ENCODE measurements at regions not wholly inside any gene's neighbourhood (a gene's known extent, or its start where the extent isn't known, plus 50 kb on each side); places are given as distances from the start of the nearest gene placed in this dataset.
A peak's percentile ranks its signal among the peaks of the same experiment; 100 is the strongest.

DNA sequence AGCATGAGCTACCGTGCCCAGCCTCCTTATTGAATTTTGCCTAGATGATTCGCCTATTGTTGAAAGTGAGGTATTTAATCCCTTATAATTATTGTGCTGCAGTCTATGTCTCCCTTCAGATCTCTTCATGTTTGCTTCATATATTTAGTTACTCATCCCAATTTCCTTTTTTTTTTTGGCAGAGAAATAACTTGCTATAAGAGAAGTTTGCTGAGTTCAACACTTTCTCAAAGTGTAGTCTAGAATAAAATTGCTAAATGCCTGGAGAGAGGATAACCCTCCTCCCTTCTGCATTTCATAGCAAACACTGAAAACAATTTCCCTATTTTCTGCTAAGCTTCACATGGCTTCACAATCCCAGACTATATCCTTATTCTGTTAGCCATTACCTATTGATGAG, 136.6 kb upstream of the CD180 start:
- H3K9me3 Mint-ChIP-seq: peaks cover 0 to 12% (median 3%) of the 10 kb centered on the region in 5 donors
- no peaks in the 10 kb centered on the region for H3K4me1 Mint-ChIP-seq
- H3K27me3 Mint-ChIP-seq: peaks cover 3 to 8% of the 10 kb centered on the region in 2 donors
- DNase-seq: no peak
- H3K36me3 Mint-ChIP-seq: peaks cover 0 to 8% (median 3%) of the 10 kb centered on the region in 3 donors
- H3K4me3 Mint-ChIP-seq: no peak overlapping the region
- ChIA-PET CTCF (no interaction called here), POLR2A (no interaction called here)
- Histone ChIP-seq H3K4me1 (ENCODE audit: insufficient read depth, low read length) (no peaks in the 10 kb centered on the region), H3K27me3 (ENCODE audit: insufficient read depth, low read length, poor library complexity, severe bottlenecking) (no peaks in the 10 kb centered on the region), H3K36me3 (ENCODE audit: insufficient read depth, low read length) (no peaks in the 10 kb centered on the region), H3K27ac (ENCODE audit: low read depth, low read length) (no peak overlapping the region), H3K9me3 (ENCODE audit: low read length) (no peaks in the 10 kb centered on the region), H3K4me3 (ENCODE audit: low read length) (no peak overlapping the region)
- no peak overlapping the region for H3K27ac Mint-ChIP-seq

DNA sequence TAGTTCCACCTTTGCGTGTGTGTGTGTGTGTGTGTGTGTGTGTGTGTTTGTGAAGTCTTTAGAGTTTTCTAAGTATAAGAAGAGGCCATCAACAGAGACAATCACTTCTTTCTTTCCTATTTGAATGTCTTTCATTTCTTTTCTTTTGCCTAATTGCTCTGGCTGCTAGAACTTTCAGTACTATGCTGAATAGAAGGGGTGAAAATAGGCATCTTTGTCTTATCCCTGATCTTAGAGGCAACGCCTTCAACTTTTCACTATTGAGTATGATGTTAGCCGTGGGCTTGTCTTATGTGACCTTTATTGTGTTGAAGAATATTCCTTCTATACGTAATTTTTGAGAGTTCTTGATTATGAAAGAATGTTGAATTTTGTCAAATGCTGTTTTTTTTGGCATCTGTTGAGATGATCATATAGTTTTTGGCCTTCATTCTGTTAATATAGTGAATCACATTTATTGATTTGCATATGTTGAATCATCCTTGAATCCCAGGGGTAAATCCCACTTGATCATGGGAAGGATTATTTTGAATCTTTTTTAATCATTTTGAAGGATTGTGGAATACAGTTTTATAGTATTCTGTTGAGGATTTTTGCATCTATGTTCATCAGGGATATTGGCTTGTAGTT, 134.8 kb upstream of the CD180 start:
- Histone ChIP-seq H3K27ac (ENCODE audit: low read depth, low read length) (no peak overlapping the region), H3K4me3 (ENCODE audit: low read length) (no peak overlapping the region), H3K27me3 (ENCODE audit: insufficient read depth, low read length, poor library complexity, severe bottlenecking) (no peaks in the 10 kb centered on the region), H3K36me3 (ENCODE audit: insufficient read depth, low read length) (no peaks in the 10 kb centered on the region), H3K4me1 (ENCODE audit: insufficient read depth, low read length) (no peaks in the 10 kb centered on the region), H3K9me3 (ENCODE audit: low read length) (no peaks in the 10 kb centered on the region)
- ChIA-PET CTCF (no interaction called here), POLR2A (no interaction called here)
- Mint-ChIP-seq H3K9me3 (peaks cover 0 to 12% (median 3%) of the 10 kb centered on the region in 5 donors), H3K4me1 (no peaks in the 10 kb centered on the region), H3K36me3 (peaks cover 0 to 8% (median 3%) of the 10 kb centered on the region in 3 donors), H3K27me3 (peaks cover 0 to 8% of the 10 kb centered on the region in 2 donors), H3K4me3 (no peak overlapping the region), H3K27ac (no peak overlapping the region)
- no peak for DNase-seq

DNA sequence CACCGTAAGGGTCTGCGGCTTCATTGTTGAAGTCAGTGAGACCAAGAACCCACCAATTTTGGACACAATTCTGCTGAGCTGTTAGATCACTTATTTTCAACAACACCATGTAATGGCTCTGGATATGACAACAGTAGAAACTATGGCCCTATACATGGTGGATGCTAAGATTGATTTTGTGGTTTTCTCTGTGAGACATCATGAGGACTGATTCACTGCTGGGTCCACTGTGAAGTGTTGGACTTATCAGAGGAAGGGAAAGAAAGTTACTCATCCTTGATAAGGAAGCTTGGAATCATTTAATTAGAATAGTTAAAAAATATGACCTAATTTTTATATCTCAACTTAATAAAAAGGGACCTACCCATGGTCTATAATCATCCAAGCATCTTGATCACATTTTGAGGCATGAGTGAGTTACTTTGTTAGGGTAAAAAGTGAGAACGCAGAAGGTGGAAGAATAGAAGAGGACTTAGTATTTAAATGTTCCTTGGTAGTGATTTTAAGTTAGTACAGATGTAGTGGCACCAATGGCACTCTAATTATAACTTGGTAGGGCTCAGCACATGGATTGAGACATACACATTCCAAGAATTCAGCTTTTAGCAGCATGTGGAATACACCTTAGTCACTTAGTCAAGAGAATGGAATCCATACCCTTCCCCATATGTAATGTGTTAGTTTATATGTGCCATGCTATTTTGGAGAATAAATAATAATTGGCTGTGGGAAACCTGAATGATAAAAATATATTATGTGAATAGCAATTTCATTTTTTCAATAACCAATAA, 123.5 kb upstream of the CD180 start:
- Histone ChIP-seq H3K36me3 (ENCODE audit: insufficient read depth, low read length) (no peaks in the 10 kb centered on the region), H3K4me1 (ENCODE audit: insufficient read depth, low read length) (no peaks in the 10 kb centered on the region), H3K9me3 (ENCODE audit: low read length) (no peaks in the 10 kb centered on the region), H3K27ac (ENCODE audit: low read depth, low read length) (no peak overlapping the region), H3K4me3 (ENCODE audit: low read length) (no peak overlapping the region), H3K27me3 (ENCODE audit: insufficient read depth, low read length, poor library complexity, severe bottlenecking) (no peaks in the 10 kb centered on the region)
- H3K4me1 Mint-ChIP-seq: peaks cover 0 to 5% (median 4%) of the 10 kb centered on the region in 3 donors
- no peaks in the 10 kb centered on the region for H3K9me3 Mint-ChIP-seq
- ChIA-PET CTCF (no interaction called here), POLR2A (no interaction called here)
- H3K27me3 Mint-ChIP-seq: no peaks in the 10 kb centered on the region
- no peak for DNase-seq
- no peak overlapping the region for H3K4me3 Mint-ChIP-seq
- H3K36me3 Mint-ChIP-seq: no peaks in the 10 kb centered on the region
- H3K27ac Mint-ChIP-seq: no peak overlapping the region

DNA sequence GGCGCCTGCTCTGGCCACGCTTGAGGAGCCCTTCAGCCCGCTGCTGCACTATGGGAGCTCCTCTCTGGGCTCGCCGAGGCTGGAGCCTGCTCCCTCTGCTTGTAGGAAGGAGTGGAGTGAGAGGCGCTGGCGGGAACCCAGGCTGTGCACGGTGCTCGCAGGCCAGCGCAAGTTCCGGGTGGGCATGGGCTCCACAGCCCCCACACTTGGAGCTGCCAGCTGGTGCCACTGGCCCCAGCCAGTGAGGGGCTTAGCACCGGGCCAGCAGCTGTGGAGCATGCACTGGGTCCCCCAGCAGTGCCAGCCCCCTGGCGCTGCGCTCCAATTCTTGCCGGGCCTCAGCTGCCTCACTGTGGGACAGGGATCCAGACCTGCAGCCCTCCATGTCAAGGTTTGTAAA, 122.1 kb upstream of the CD180 start:
- H3K36me3 Mint-ChIP-seq: no peaks in the 10 kb centered on the region
- Histone ChIP-seq H3K4me1 (ENCODE audit: insufficient read depth, low read length) (no peaks in the 10 kb centered on the region), H3K27me3 (ENCODE audit: insufficient read depth, low read length, poor library complexity, severe bottlenecking) (no peaks in the 10 kb centered on the region), H3K4me3 (ENCODE audit: low read length) (no peak overlapping the region), H3K9me3 (ENCODE audit: low read length) (no peaks in the 10 kb centered on the region), H3K36me3 (ENCODE audit: insufficient read depth, low read length) (no peaks in the 10 kb centered on the region), H3K27ac (ENCODE audit: low read depth, low read length) (no peak overlapping the region)
- H3K27ac Mint-ChIP-seq: no peak overlapping the region
- ChIA-PET CTCF (no interaction called here), POLR2A (no interaction called here)
- H3K4me3 Mint-ChIP-seq: no peak overlapping the region
- no peak for DNase-seq
- H3K9me3 Mint-ChIP-seq: no peaks in the 10 kb centered on the region
- H3K4me1 Mint-ChIP-seq: peaks cover 0 to 5% (median 4%) of the 10 kb centered on the region in 3 donors
- H3K27me3 Mint-ChIP-seq: no peaks in the 10 kb centered on the region

DNA sequence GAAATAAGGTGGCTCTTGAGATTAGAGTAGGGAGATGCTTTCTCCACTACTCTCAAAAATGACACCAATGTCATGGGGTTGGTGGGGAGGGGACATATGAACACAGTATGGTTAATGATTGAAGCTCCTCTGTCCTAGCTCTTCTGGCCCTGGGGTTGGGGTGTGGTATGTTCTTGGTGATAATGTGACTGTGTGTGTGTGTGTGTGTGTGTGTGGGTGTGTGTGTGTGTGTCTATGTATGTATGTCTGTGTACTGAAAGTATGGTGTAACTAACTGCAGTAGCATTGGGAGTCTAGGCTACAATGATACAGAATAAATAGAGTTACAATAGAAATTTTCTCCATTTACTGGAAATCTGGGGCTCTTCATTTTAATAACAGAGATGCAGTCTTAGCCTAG, 121.0 kb upstream of the CD180 start:
- Mint-ChIP-seq H3K9me3 (no peaks in the 10 kb centered on the region), H3K27ac (no peak overlapping the region), H3K4me3 (no peak overlapping the region), H3K27me3 (no peaks in the 10 kb centered on the region), H3K4me1 (peaks cover 0 to 5% (median 4%) of the 10 kb centered on the region in 3 donors), H3K36me3 (no peaks in the 10 kb centered on the region)
- H3K9me3 ChIP-seq (ENCODE audit: low read length): no peaks in the 10 kb centered on the region
- no peaks in the 10 kb centered on the region for H3K4me1 ChIP-seq (ENCODE audit: insufficient read depth, low read length)
- H3K27ac ChIP-seq (ENCODE audit: low read depth, low read length): no peak overlapping the region
- H3K27me3 ChIP-seq (ENCODE audit: insufficient read depth, low read length, poor library complexity, severe bottlenecking): no peaks in the 10 kb centered on the region
- H3K4me3 ChIP-seq (ENCODE audit: low read length): no peak overlapping the region
- ChIA-PET POLR2A (no interaction called here), CTCF (no interaction called here)
- no peak for DNase-seq
- no peaks in the 10 kb centered on the region for H3K36me3 ChIP-seq (ENCODE audit: insufficient read depth, low read length)

DNA sequence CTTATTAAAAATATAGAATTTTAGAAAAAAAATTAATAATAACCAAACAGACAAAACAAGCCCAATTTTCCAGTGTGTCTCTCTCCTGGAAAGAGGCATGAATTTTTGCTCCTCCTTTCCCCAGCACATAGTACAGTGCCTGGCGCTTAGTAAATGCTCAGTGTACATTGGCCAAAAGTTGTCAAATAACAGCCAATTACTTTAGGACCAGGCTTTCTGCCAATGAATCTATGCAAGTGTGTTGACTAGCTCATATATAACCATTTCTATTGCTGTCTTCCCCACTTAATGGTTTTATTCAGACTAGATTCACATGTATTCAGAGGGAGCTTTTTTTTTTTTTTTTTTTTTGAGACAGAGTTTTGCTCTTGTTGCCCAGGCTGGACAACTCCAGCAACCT, 120.1 kb upstream of the CD180 start:
- Histone ChIP-seq H3K4me1 (ENCODE audit: insufficient read depth, low read length) (no peaks in the 10 kb centered on the region), H3K27me3 (ENCODE audit: insufficient read depth, low read length, poor library complexity, severe bottlenecking) (no peaks in the 10 kb centered on the region), H3K36me3 (ENCODE audit: insufficient read depth, low read length) (no peaks in the 10 kb centered on the region), H3K9me3 (ENCODE audit: low read length) (no peaks in the 10 kb centered on the region), H3K27ac (ENCODE audit: low read depth, low read length) (no peak overlapping the region), H3K4me3 (ENCODE audit: low read length) (no peak overlapping the region)
- H3K9me3 Mint-ChIP-seq: no peaks in the 10 kb centered on the region
- ChIA-PET CTCF (no interaction called here), POLR2A (no interaction called here)
- H3K4me1 Mint-ChIP-seq: peaks cover 0 to 5% (median 4%) of the 10 kb centered on the region in 3 donors
- H3K27ac Mint-ChIP-seq: no peak overlapping the region
- H3K36me3 Mint-ChIP-seq: no peaks in the 10 kb centered on the region
- no peak for DNase-seq
- H3K27me3 Mint-ChIP-seq: no peaks in the 10 kb centered on the region
- no peak overlapping the region for H3K4me3 Mint-ChIP-seq

DNA sequence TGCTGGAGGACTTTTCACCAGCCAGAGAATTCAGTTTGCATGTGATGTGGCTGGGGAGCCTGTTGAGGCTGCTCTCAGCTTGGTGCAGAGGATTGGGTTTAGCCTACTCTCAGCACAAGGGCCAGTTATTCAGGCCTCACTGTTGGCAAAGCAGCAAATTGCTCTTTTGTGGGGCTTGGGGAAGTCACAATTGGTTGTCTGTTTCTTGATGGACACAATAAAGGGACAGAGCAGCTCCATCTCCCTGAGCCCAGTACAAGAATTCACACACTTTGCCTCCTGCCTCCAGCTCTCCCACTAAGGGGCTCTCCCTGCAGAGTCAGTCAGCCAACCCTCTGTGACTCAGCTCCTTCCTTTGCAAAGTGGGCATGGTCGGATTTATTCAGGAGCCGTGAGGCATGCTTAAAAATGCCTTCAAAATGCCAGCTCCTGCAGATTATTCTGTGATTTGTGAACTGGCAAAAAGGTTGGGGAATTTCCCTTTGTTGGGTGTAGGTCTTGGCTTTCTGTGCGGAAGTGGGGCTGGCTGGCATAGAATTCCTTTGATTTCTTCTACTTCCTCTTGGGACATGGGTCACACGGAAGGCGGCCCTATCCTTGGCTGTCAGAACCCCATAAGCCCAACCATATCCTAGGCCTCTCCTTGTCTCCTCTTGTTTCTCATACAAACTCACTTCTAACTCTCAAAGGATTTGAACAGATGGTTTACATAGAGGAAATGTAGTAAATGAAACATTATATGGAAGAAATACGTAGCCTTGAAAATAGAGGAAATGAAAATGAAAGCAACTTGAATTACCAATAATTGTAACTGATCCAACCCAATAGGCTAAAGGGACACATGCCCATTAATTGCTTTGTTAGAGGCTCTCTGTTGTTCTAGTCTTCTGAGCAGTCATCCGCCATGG, 118.7 kb upstream of the CD180 start:
- POLR2A ChIA-PET: no interaction called here
- peak overlapping the region in 1 of 8 donors; percentile 23 for H3K27ac Mint-ChIP-seq
- H3K27ac ChIP-seq (ENCODE audit: low read depth, low read length): no peak overlapping the region

DNA sequence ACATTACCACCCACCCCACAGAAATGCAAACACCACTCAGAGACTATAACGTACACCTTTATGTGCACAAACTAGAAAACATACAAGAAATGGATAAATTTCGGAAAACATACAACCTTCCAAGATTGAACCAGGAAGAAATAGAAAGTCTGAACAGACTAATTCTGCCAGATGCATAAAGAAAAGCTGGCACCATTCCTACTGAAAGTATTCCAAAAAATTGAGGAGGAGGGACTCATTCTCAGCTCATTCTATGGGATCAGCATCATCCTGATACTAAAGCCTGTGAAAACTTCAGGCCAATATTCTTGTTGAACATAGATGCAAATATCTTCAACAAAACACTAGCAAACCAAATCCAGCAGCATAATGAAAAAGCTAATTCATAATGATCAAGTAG, 115.1 kb upstream of the CD180 start:
- DNase-seq: no peak
- no peak overlapping the region for H3K4me3 Mint-ChIP-seq
- Histone ChIP-seq H3K9me3 (ENCODE audit: low read length) (no peaks in the 10 kb centered on the region), H3K4me1 (ENCODE audit: insufficient read depth, low read length) (peaks cover 9% of the 10 kb centered on the region), H3K36me3 (ENCODE audit: insufficient read depth, low read length) (no peaks in the 10 kb centered on the region), H3K27ac (ENCODE audit: low read depth, low read length) (no peak overlapping the region), H3K27me3 (ENCODE audit: insufficient read depth, low read length, poor library complexity, severe bottlenecking) (no peaks in the 10 kb centered on the region), H3K4me3 (ENCODE audit: low read length) (no peak overlapping the region)
- H3K27me3 Mint-ChIP-seq: no peaks in the 10 kb centered on the region
- H3K4me1 Mint-ChIP-seq: peaks cover 8 to 23% (median 10%) of the 10 kb centered on the region in 3 donors
- no peaks in the 10 kb centered on the region for H3K36me3 Mint-ChIP-seq
- H3K9me3 Mint-ChIP-seq: peaks cover 0 to 4% (median 0%) of the 10 kb centered on the region in 5 donors
- H3K27ac Mint-ChIP-seq: peak overlapping the region in 1 of 8 donors; percentile 16
- ChIA-PET POLR2A (no interaction called here), CTCF (no interaction called here)

More for the DNA sequence above, 118.7 kb upstream of the CD180 start:
- Histone ChIP-seq H3K4me3 (ENCODE audit: low read length) (no peak overlapping the region), H3K27me3 (ENCODE audit: insufficient read depth, low read length, poor library complexity, severe bottlenecking) (no peaks in the 10 kb centered on the region), H3K4me1 (ENCODE audit: insufficient read depth, low read length) (no peaks in the 10 kb centered on the region), H3K36me3 (ENCODE audit: insufficient read depth, low read length) (no peaks in the 10 kb centered on the region), H3K9me3 (ENCODE audit: low read length) (no peaks in the 10 kb centered on the region)
- no peak for DNase-seq
- no peaks in the 10 kb centered on the region for H3K27me3 Mint-ChIP-seq
- no peaks in the 10 kb centered on the region for H3K9me3 Mint-ChIP-seq
- H3K4me3 Mint-ChIP-seq: no peak overlapping the region
- H3K4me1 Mint-ChIP-seq: peaks cover 0 to 13% (median 5%) of the 10 kb centered on the region in 3 donors
- CTCF ChIA-PET: no interaction called here
- H3K36me3 Mint-ChIP-seq: no peaks in the 10 kb centered on the region

Data from CD8-positive, alpha-beta memory T cell (primary cell).